ENCODE measurements at regions not wholly inside any gene's neighbourhood (a gene's known extent, or its start where the extent isn't known, plus 50 kb on each side); places are given as distances from the start of the nearest gene placed in this dataset.

DNA sequence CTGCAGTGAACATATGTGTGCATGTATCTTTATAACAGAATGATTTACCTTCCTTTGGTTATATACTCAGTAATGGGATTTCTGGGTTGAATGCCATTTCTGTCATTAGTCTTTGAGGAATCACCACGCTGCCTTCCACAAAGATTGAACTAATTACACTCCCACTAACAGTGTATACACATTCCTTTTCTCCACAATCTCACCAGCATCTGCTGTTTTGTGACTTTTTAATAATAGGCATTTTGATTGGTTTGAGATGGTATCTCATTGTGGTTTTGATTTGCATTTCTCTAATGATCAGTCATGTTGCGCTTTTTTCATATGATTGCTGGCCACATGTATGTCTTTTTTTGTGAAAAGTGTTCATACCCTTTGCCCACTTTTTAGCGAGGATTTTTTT, 680.5 kb downstream of the PTPRC start:
- intact Hi-C loops (cut with DNase I): no loop called here
- no peak for FAIRE-seq
- H3K9me3 ChIP-seq (ENCODE audit: control insufficient read depth in 2 of 3, insufficient read depth in 1 of 3, low read length in 3 of 3): no peaks in the 10 kb centered on the region
- H3K36me3 ChIP-seq (ENCODE audit: control insufficient read depth in 2 of 3, insufficient read depth in 3 of 3, low read length in 3 of 3): no peaks in the 10 kb centered on the region
- no peak overlapping the region for H3K27ac ChIP-seq (ENCODE audit: low read depth in 2 of 2, low read length in 2 of 2)
- H3K27me3 ChIP-seq (ENCODE audit: control insufficient read depth, insufficient read depth, low read length): no peaks in the 10 kb centered on the region
- H3K4me3 ChIP-seq (ENCODE audit: low read length in 3 of 3): no peak overlapping the region
- TF ChIP-seq, protein P1, sequence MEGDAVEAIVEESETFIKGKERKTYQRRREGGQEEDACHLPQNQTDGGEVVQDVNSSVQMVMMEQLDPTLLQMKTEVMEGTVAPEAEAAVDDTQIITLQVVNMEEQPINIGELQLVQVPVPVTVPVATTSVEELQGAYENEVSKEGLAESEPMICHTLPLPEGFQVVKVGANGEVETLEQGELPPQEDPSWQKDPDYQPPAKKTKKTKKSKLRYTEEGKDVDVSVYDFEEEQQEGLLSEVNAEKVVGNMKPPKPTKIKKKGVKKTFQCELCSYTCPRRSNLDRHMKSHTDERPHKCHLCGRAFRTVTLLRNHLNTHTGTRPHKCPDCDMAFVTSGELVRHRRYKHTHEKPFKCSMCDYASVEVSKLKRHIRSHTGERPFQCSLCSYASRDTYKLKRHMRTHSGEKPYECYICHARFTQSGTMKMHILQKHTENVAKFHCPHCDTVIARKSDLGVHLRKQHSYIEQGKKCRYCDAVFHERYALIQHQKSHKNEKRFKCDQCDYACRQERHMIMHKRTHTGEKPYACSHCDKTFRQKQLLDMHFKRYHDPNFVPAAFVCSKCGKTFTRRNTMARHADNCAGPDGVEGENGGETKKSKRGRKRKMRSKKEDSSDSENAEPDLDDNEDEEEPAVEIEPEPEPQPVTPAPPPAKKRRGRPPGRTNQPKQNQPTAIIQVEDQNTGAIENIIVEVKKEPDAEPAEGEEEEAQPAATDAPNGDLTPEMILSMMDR (IDR thresholded peaks at IDR 0.05; ENCODE audit: borderline replicate concordance, extremely low read depth, insufficient read depth): no peak
- no peak overlapping the region for H3K9ac ChIP-seq (ENCODE audit: low read length in 3 of 3)
- H3K4me1 ChIP-seq (ENCODE audit: control insufficient read depth in 2 of 3, insufficient read depth in 2 of 3, low read depth in 1 of 3, low read length in 3 of 3): no peaks in the 10 kb centered on the region
- no peak for DNase-seq

DNA sequence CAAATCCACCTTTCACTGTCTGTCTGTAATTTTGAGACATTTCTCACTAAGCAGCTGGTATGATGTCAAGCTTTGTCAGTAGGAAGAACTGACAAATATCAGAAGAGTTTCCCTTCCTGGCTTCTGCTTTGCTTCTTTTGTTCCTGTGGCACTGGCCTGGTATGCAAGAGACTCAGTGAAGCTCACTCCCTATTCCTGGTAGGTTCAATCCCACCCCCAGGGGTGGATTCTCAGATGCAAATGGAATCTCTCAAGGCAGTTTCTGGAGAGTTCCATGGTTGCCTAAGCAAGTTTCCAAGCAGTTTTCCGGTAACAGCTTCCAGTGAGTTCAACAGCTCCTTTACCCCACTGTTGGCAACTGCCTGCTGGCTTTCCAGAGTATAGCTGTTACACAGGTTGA, 683.4 kb downstream of the PTPRC start:
- H3K9ac ChIP-seq (ENCODE audit: low read length in 3 of 3): no peak overlapping the region
- peaks cover 0 to 2% (median 0%) of the 10 kb centered on the region in 3 donors for H3K9me3 ChIP-seq (ENCODE audit: control insufficient read depth in 2 of 3, insufficient read depth in 1 of 3, low read length in 3 of 3)
- H3K27me3 ChIP-seq (ENCODE audit: control insufficient read depth, insufficient read depth, low read length): no peaks in the 10 kb centered on the region
- no peak overlapping the region for H3K4me3 ChIP-seq (ENCODE audit: low read length in 3 of 3)
- intact Hi-C loops (cut with DNase I): no loop called here
- no peak for DNase-seq
- no peaks in the 10 kb centered on the region for H3K36me3 ChIP-seq (ENCODE audit: control insufficient read depth in 2 of 3, insufficient read depth in 3 of 3, low read length in 3 of 3)
- no peak for FAIRE-seq
- H3K27ac ChIP-seq (ENCODE audit: low read depth in 2 of 2, low read length in 2 of 2): no peak overlapping the region
- TF ChIP-seq, protein P1 (IDR thresholded peaks at IDR 0.05; ENCODE audit: borderline replicate concordance, extremely low read depth, insufficient read depth): no peak
- H3K4me1 ChIP-seq (ENCODE audit: control insufficient read depth in 2 of 3, insufficient read depth in 2 of 3, low read depth in 1 of 3, low read length in 3 of 3): no peaks in the 10 kb centered on the region

DNA sequence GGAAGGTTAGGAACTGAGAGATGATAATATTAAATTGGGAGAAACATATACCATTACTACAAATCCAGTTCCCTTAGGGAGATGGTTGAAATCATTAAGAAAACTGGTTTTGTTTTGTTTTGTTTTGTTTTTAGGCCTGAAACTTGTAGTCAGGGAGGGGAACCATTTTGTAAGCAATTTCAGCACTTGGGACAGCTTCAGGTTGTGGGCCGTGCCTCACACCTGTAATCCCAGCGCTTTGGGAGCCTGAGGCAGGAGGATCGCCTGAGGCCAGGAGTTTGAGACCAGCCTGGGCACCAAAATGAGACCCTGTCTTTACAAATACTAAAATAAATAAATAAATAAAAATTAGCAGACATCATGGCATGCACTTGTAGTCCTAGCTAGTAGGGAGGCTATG, 694.3 kb upstream of the NR5A2 start:
- intact Hi-C loops (cut with DNase I): no loop called here
- H3K9me3 ChIP-seq (ENCODE audit: control insufficient read depth in 2 of 3, insufficient read depth in 1 of 3, low read length in 3 of 3): no peaks in the 10 kb centered on the region
- H3K36me3 ChIP-seq (ENCODE audit: control insufficient read depth in 2 of 3, insufficient read depth in 3 of 3, low read length in 3 of 3): no peaks in the 10 kb centered on the region
- DNase-seq: no peak
- no peaks in the 10 kb centered on the region for H3K27me3 ChIP-seq (ENCODE audit: control insufficient read depth, insufficient read depth, low read length)
- no peak overlapping the region for H3K27ac ChIP-seq (ENCODE audit: low read depth in 2 of 2, low read length in 2 of 2)
- TF ChIP-seq, protein P1 (IDR thresholded peaks at IDR 0.05; ENCODE audit: borderline replicate concordance, extremely low read depth, insufficient read depth): no peak
- H3K9ac ChIP-seq (ENCODE audit: low read length in 3 of 3): no peak overlapping the region
- no peak for FAIRE-seq
- no peak overlapping the region for H3K4me3 ChIP-seq (ENCODE audit: low read length in 3 of 3)
- H3K4me1 ChIP-seq (ENCODE audit: control insufficient read depth in 2 of 3, insufficient read depth in 2 of 3, low read depth in 1 of 3, low read length in 3 of 3): no peaks in the 10 kb centered on the region

DNA sequence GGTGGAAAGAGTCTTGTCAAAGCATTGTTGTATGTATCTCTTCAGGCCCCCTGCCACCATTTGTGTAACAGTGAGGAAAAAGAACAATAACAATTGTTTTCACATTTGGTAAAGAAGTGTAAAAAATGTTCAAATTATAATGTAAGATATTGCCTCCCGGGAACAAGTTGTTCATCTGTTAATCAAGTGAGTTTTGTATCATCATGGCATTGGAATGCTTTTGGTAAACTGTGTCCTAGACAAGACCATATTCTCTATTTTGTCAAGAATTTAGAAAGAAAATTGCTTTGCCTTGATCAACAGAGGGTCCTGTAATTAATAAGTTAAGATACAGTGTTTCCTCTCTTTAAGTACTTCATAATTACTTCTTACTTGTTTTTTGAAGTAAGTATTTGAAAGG, 692.0 kb upstream of the NR5A2 start:
- intact Hi-C loops (cut with DNase I): no loop called here
- no peak for FAIRE-seq

More for the DNA sequence above, 692.0 kb upstream of the NR5A2 start:
- TF ChIP-seq, protein P1 (IDR thresholded peaks at IDR 0.05; ENCODE audit: borderline replicate concordance, extremely low read depth, insufficient read depth): no peak
- Histone ChIP-seq H3K27me3 (ENCODE audit: control insufficient read depth, insufficient read depth, low read length) (no peaks in the 10 kb centered on the region), H3K4me1 (ENCODE audit: control insufficient read depth in 2 of 3, insufficient read depth in 2 of 3, low read depth in 1 of 3, low read length in 3 of 3) (no peaks in the 10 kb centered on the region), H3K9me3 (ENCODE audit: control insufficient read depth in 2 of 3, insufficient read depth in 1 of 3, low read length in 3 of 3) (no peaks in the 10 kb centered on the region), H3K9ac (ENCODE audit: low read length in 3 of 3) (no peak overlapping the region), H3K27ac (ENCODE audit: low read depth in 2 of 2, low read length in 2 of 2) (no peak overlapping the region), H3K36me3 (ENCODE audit: control insufficient read depth in 2 of 3, insufficient read depth in 3 of 3, low read length in 3 of 3) (no peaks in the 10 kb centered on the region), H3K4me3 (ENCODE audit: low read length in 3 of 3) (no peak overlapping the region)
- DNase-seq: no peak

Measured in kidney (tissue), 13 donors.